Endodermal cell (in vitro differentiated cells): ENCODE measurements at regions not wholly inside any gene's neighbourhood (a gene's known extent, or its start where the extent isn't known, plus 50 kb on each side); places are given as distances from the start of the nearest gene placed in this dataset.

Experiments
- DNase-seq: peaks from one replicate; pipeline ENCODE4 v3.0.0-alpha.2; 2017
- H3K27ac ChIP-seq: 2 replicates; pipeline ENCODE4 v1.5.1; 2013; ENCODE audit warnings: mild to moderate bottlenecking, low read depth, low read length, moderate library complexity
- H3K27me3 ChIP-seq: 2 replicates; pipeline ENCODE4 v1.6.1; 2013; ENCODE audit warnings: mild to moderate bottlenecking, low read length, moderate library complexity; ENCODE audit not compliant: insufficient read depth, control insufficient read depth, poor library complexity, severe bottlenecking
- H3K36me3 ChIP-seq: 2 replicates; pipeline ENCODE4 v1.7.0; 2013; ENCODE audit warnings: mild to moderate bottlenecking, low read length, moderate library complexity; ENCODE audit not compliant: control insufficient read depth, insufficient read depth
- H3K4me1 ChIP-seq: one replicate; pipeline ENCODE4 v1.7.0; 2013; ENCODE audit warnings: low read length; ENCODE audit not compliant: control insufficient read depth, insufficient read depth
- H3K4me3 ChIP-seq: 2 replicates; pipeline ENCODE4 v1.5.1; 2013; ENCODE audit warnings: mild to moderate bottlenecking, low read length, moderate library complexity
- H3K9ac ChIP-seq: 2 replicates; pipeline ENCODE4 v1.6.1; 2013; ENCODE audit warnings: mild to moderate bottlenecking, low read length, moderate library complexity; ENCODE audit not compliant: poor library complexity, severe bottlenecking; ENCODE audit errors: extremely low read depth
- H3K9me3 ChIP-seq: 2 replicates; pipeline ENCODE4 v1.6.1; 2013; ENCODE audit warnings: mild to moderate bottlenecking, low read length, moderate library complexity; ENCODE audit not compliant: control insufficient read depth
- H3K27ac Mint-ChIP-seq: 2 replicates; pipeline ENCODE4 v1.8.0; 2020; ENCODE audit warnings: mixed read lengths
- H3K27me3 Mint-ChIP-seq: 2 replicates; pipeline ENCODE4 v1.8.0; 2021; ENCODE audit warnings: mild to moderate bottlenecking, mixed read lengths; ENCODE audit not compliant: insufficient read depth
- H3K36me3 Mint-ChIP-seq: 2 replicates; pipeline ENCODE4 v1.8.0; 2020; ENCODE audit warnings: low read depth, mixed read lengths
- H3K4me1 Mint-ChIP-seq: 2 replicates; pipeline ENCODE4 v1.8.0; 2020; ENCODE audit warnings: mixed read lengths
- H3K4me3 Mint-ChIP-seq: 2 replicates; pipeline ENCODE4 v1.8.0; 2020; ENCODE audit warnings: mild to moderate bottlenecking, moderate library complexity, mixed read lengths
- H3K9me3 Mint-ChIP-seq: 2 replicates; pipeline ENCODE4 v1.8.0; 2020; ENCODE audit warnings: mild to moderate bottlenecking, mixed read lengths
- CTCF ChIP-seq: fragments of 200-600 bp; sonication (generic); conservative IDR thresholded peaks from 2 replicates; pipeline ENCODE4 v1.5.0; 2021; ENCODE audit warnings: antibody characterized with exemption, mild to moderate bottlenecking
- WGBS, 2 experiments: methylation state at CpG; one replicate each; pipeline versions ENCODE4 v1.1.5 to v1.1.7; 2013; ENCODE audit warnings: missing lambda C conversion rate in 2 of 2, mixed read lengths in 1 of 2; ENCODE audit not compliant: insufficient coverage in 1 of 2, insufficient read length in 1 of 2; 5-methylcytosine and 5-hydroxymethylcytosine counted together

- no peaks in the 10 kb centered on the region for H3K36me3 ChIP-seq
- Mint-ChIP-seq H3K4me1 (peaks cover 15% of the 10 kb centered on the region), H3K27me3 (no peaks in the 10 kb centered on the region), H3K36me3 (no peaks in the 10 kb centered on the region), H3K27ac (no peak overlapping the region), H3K9me3 (no peaks in the 10 kb centered on the region), H3K4me3 (no peak overlapping the region)
- H3K9me3 ChIP-seq = no peaks in the 10 kb centered on the region
- 88% methylated on average over 1 of the region's 2 CpGs; no CpG with 5 or more reads in 1 of the 2 experiments for WGBS, 2 experiments
- H3K4me3 ChIP-seq = no peak overlapping the region
- no peak overlapping the region for H3K9ac ChIP-seq
- no peaks in the 10 kb centered on the region for H3K4me1 ChIP-seq
- no peak overlapping the region for H3K27ac ChIP-seq
- DNase-seq = no peak
- no peaks in the 10 kb centered on the region for H3K27me3 ChIP-seq
- no peak for TF ChIP-seq CTCF
Observed at GRCh38 chrX:21167011-21167410, 207.2 kb upstream of the CNKSR2 start.

- Histone ChIP-seq H3K9ac (no peak overlapping the region), H3K4me3 (no peak overlapping the region), H3K36me3 (no peaks in the 10 kb centered on the region), H3K27me3 (no peaks in the 10 kb centered on the region), H3K4me1 (no peaks in the 10 kb centered on the region), H3K27ac (no peak overlapping the region), H3K9me3 (no peaks in the 10 kb centered on the region)
- Mint-ChIP-seq H3K4me1 (peaks cover 15% of the 10 kb centered on the region), H3K27me3 (no peaks in the 10 kb centered on the region), H3K27ac (no peak overlapping the region), H3K36me3 (no peaks in the 10 kb centered on the region), H3K9me3 (no peaks in the 10 kb centered on the region), H3K4me3 (no peak overlapping the region)
- no peak for TF ChIP-seq CTCF
- DNase-seq = no peak
- WGBS, 2 experiments = no CpG with 5 or more reads among the region's 1 CpG
Observed at GRCh38 chrX:21167494-21167893, 206.7 kb upstream of the CNKSR2 start.

- peaks cover 15% of the 10 kb centered on the region for H3K4me1 Mint-ChIP-seq
- H3K36me3 Mint-ChIP-seq = no peaks in the 10 kb centered on the region
- Histone ChIP-seq H3K4me1 (no peaks in the 10 kb centered on the region), H3K9ac (no peak overlapping the region), H3K27ac (no peak overlapping the region), H3K4me3 (no peak overlapping the region), H3K9me3 (no peaks in the 10 kb centered on the region), H3K36me3 (no peaks in the 10 kb centered on the region), H3K27me3 (no peaks in the 10 kb centered on the region)
- TF ChIP-seq CTCF = no peak
- H3K27me3 Mint-ChIP-seq = no peaks in the 10 kb centered on the region
- H3K9me3 Mint-ChIP-seq = no peaks in the 10 kb centered on the region
- no peak overlapping the region for H3K27ac Mint-ChIP-seq
- DNase-seq = no peak
- 83% methylated on average over 1 of the region's 2 CpGs; no CpG with 5 or more reads in 1 of the 2 experiments for WGBS, 2 experiments
- no peak overlapping the region for H3K4me3 Mint-ChIP-seq
Observed at GRCh38 chrX:21168401-21169160, 205.6 kb upstream of the CNKSR2 start.
